ENCODE measurements at regions not wholly inside any gene's neighbourhood (a gene's known extent, or its start where the extent isn't known, plus 50 kb on each side); places are given as distances from the start of the nearest gene placed in this dataset.
A peak's percentile ranks its signal among the peaks of the same experiment; 100 is the strongest.

GRCh38 chr15:92714077-92714476, 58.5 kb upstream of the FAM174B start:
- intact Hi-C loops (cut with micrococcal nuclease) (loop anchor here (1.0 kb wide), 5 partner anchors 20 to 617 kb away; no protein-coding TSS in a partner anchor), dilution Hi-C loops (cut with MboI; ENCODE audit: extremely low pct_ligation_motif_present, low sequenced_read_pairs) (no loop called here)
- Histone ChIP-seq H3K9me1 (replicated peaks; ENCODE audit: control insufficient read depth, extremely low read depth, insufficient read depth, low read length) (no peaks in the 10 kb centered on the region), H3K4me2 (ENCODE audit: insufficient read depth, low read length) (peak overlapping the region; percentile 64), H3K27me3 (ENCODE audit: control insufficient read depth in 2 of 2, insufficient read depth in 2 of 2, low read length in 2 of 2) (no peaks in the 10 kb centered on the region), H3K79me2 (ENCODE audit: control insufficient read depth, insufficient read depth, low read length) (no peaks in the 10 kb centered on the region), H3K4me3 (replicated peaks in 1 of 3; ENCODE audit: insufficient read depth in 1 of 3, low read depth in 1 of 3, low read length in 3 of 3) (peak overlapping the region; percentile 27 to 62 (median 58)), H2AFZ (ENCODE audit: low read depth, low read length) (peak overlapping the region; percentile 65), H3K27ac (ENCODE audit: insufficient read depth, low read depth, low read length) (peak overlapping the region; percentile 74), H3K9me3 (replicated peaks; ENCODE audit: control insufficient read depth, insufficient read depth, low read length) (no peaks in the 10 kb centered on the region), H3K9ac (replicated peaks; ENCODE audit: extremely low read depth, insufficient read depth, low read length) (peak overlapping the region; percentile 79), H4K20me1 (replicated peaks; ENCODE audit: control insufficient read depth, extremely low read depth, insufficient read depth, low read length) (no peaks in the 10 kb centered on the region), H3K4me1 (ENCODE audit: control insufficient read depth, extremely low read depth, insufficient read depth, low read length) (peaks cover 19% of the 10 kb centered on the region), H3K36me3 (ENCODE audit: control insufficient read depth in 2 of 2, extremely low read depth in 1 of 2, insufficient read depth in 2 of 2, low read length in 2 of 2) (no peaks in the 10 kb centered on the region)
- no peak for FAIRE-seq
- TF ChIP-seq FOS (IDR thresholded peaks at IDR 0.05; ENCODE audit: borderline replicate concordance, insufficient read depth, low read length) (no peak), CTCF (IDR thresholded peaks at IDR 0.05; ENCODE audit: extremely low read depth in 1 of 2, insufficient read depth in 1 of 2, low read depth in 1 of 2, low read length in 2 of 2) (no peak), GATA2 (IDR thresholded peaks at IDR 0.05; ENCODE audit: insufficient read depth, insufficient read length, low read depth, low read length) (no peak), JUN (IDR thresholded peaks at IDR 0.05; ENCODE audit: borderline replicate concordance, insufficient read depth, insufficient read length, low read depth) (no peak), MAX (IDR thresholded peaks at IDR 0.05; ENCODE audit: insufficient read depth, insufficient read length) (no peak)
- peak; percentile 57 for DNase-seq (ENCODE audit: low read depth, low spot score)
- BruUV-seq (replicated peaks), result no TSS peak
- ChIA-PET POLR2A (interaction anchor here (1.2 kb wide), 1 partner anchor 58 kb away, joined by 3 read pairs; the partner anchor contains the start of gene FAM174B), CTCF (interaction anchor here (0.6 to 4.4 kb wide), 63 partner anchors 8 to 1411 kb away, joined by 3 to 218 read pairs (median 4); partner anchors contain the start of genes FAM174B and ST8SIA2)
